OCI-LY7 (cell line): ENCODE measurements at regions not wholly inside any gene's neighbourhood (a gene's known extent, or its start where the extent isn't known, plus 50 kb on each side); places are given as distances from the start of the nearest gene placed in this dataset.

Source experiments
- CTCF ChIP-seq: fragments of 200-600 bp; sonication (generic); conservative IDR thresholded peaks from 2 replicates; pipeline ENCODE4 v1.5.1; 2014; ENCODE audit warnings: mild to moderate bottlenecking, antibody characterized with exemption, low read length, moderate library complexity, mixed read lengths
- EZH2phosphoT487 ChIP-seq: fragments of 200-600 bp; sonication (generic); IDR thresholded peaks from 2 replicates; pipeline ENCODE4 v1.6.1; 2018; ENCODE audit warnings: low read depth, borderline replicate concordance, mild to moderate bottlenecking, mixed run types, antibody characterized with exemption, low read length, moderate library complexity, mixed read lengths

GRCh38 chrX:42505016-42505415 lies 272.9 kb downstream of the PPP1R2C start:
- TF ChIP-seq CTCF (no peak), EZH2phosphoT487 (no peak)
